NCI-H345 treated with DMSO at 0.1 percent for 48 hours (cell line): ENCODE measurements at regions not wholly inside any gene's neighbourhood (a gene's known extent, or its start where the extent isn't known, plus 50 kb on each side); places are given as distances from the start of the nearest gene placed in this dataset.

Experiments
- DNase-seq: peaks from one replicate; lab custom pipeline; 2025; ENCODE audit not compliant: unreplicated experiment; lab: John Stamatoyannopoulos, UW

DNA sequence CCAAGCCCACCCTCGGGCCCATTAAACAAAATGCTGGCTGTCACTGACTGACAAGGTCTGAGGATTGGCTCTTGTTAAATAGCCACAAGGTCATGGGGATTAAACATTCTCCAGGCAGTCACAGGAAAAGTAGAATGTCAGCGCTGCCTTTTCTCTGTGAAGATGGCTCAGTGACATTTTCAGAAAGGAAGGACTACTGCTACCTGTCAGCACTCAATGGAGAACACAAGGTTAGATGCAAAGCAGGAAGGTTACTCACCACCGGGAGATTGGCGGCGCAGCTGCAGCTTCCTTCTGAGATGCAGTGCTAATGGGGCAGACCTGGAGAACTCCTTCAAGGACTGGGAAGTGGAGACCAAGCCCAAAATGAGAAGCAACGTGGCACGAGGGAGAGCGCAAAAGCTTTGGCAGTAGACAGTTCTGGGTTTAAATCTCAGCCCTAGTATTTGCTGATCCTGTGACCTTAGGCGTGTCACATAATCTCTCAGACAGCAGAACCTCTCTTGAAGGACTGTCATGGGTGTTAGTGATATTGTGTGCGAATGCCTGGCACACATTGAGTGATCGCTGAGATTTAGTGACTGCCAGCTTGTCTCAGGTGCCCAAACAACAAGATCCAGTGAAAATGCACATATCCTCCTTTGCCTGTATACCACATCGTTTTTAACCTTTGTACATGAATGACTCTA lies 213.1 kb upstream of the BOD1L1 start:
- no peak for DNase-seq

GRCh38 chr4:13844740-13845139 lies 217.2 kb upstream of the BOD1L1 start:
- no peak for DNase-seq

GRCh38 chr4:13849778-13850177 lies 222.3 kb upstream of the BOD1L1 start:
- DNase-seq = no peak

DNA sequence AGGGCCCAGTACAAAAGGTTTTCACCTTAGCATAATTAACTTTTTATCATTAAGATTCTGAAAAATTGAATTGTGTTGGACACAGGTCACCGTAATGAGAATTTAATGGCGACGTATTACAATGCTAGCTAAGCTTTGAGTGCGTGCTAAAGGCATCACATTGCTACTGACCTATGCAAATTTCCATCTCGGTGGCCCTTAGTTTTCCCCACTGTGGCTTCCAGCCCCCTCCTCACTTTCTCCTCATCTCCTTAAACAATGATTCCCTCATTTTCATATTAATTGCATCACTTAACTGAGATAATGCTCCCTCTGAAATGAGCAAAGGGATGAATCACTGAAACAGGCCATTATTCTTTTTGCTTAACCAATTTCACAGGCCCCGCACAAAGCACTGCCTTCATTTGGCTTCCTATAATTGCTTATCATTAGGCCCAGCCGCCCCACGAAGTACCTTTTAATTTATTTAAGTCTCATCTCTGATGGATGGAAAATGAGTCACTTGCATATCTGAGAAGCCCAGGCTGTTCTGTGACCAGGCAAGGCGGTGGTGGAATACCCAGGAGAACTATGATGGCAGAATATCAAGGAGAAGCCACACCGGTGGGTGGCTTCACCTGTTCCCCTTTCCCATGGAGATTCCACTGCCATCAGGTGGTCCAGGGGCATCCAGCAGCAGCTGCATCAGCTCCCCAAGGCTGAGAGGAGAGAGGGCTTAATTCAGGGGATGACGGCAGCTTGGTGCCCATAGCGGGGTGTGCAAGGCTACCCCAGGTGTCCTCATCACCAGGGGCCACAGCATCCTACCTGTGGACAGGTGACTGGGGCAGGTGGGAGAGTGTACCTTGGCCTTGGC lies 223.8 kb upstream of the BOD1L1 start:
- no peak for DNase-seq

DNA sequence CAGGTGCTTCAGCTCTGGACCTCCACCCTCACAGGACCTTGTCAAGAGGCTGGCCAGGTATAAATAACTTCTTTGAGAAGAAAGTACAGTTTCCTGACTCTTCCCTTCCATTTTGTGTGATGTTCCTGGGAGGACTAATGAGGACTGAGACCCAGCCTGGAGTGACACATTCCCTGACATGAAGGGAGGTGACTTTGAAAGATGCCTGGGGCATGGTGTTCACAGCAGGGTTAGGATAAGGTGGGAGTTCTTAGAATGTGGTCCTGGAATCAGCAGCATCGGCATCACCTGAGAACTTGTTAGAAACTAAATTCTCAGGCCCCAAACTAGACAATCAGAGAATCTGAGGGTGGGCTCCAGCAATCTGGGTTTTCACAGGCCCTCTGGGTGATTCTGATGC lies 224.9 kb upstream of the BOD1L1 start:
- no peak for DNase-seq

DNA sequence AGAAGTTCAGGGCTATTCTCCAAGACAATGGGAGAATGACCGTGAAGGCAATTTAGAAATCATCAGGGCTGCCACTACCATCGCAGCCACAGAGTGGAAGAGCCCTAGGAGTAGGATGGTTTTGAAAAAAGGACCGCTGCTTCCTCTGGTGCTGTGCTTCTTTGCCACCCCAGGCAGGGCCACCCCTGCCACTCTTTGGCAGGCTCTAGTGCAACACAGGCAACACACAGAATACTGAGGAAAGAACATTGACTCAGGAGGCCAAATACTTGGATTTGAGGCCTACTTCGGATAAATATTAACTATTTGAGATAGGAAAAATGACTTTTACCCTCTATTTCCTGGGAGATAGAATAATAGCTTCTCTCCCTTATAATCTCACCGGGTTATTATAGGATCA lies 228.9 kb upstream of the BOD1L1 start:
- DNase-seq = no peak

DNA sequence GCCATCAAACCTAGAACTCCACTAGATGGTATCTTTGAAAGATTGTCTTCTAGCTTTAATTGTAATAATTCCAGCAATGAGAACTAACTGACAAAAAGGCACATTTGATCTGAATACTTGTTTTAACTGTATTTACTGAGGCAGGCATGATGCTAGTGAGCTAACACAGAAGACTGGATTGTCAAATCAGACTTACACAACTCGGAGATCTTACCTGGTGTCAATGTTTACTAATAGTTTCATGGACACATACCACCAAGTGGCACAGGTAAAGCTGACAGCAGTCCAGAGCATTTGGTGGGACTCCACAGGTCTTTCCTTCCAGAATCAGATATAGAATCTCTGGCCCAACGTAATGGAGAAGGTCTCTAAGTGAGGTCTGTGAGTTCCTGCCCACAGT lies 229.9 kb upstream of the BOD1L1 start:
- DNase-seq = no peak

GRCh38 chr4:13857800-13858199 lies 230.3 kb upstream of the BOD1L1 start:
- DNase-seq = no peak

DNA sequence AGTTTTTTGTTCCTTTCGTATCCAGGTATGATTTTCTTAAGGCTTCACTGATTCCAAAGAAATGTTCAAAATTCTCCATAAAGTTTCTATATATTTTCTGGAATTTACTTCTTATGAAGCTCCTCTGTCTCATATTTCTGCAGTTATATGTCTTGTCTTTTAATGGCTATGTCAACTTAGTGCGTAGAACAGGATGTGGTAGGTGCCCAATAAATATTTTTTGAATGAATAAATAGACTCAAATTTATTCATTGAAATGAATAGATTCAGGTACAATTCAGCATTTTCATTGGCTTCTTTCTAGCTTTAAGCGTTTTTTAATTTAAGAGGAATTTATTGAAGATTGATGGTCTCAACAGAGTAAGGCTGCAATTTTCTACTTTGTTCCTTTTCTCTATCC lies 231.9 kb upstream of the BOD1L1 start:
- no peak for DNase-seq

GRCh38 chr4:13860126-13860525 lies 232.6 kb upstream of the BOD1L1 start:
- DNase-seq = no peak

DNA sequence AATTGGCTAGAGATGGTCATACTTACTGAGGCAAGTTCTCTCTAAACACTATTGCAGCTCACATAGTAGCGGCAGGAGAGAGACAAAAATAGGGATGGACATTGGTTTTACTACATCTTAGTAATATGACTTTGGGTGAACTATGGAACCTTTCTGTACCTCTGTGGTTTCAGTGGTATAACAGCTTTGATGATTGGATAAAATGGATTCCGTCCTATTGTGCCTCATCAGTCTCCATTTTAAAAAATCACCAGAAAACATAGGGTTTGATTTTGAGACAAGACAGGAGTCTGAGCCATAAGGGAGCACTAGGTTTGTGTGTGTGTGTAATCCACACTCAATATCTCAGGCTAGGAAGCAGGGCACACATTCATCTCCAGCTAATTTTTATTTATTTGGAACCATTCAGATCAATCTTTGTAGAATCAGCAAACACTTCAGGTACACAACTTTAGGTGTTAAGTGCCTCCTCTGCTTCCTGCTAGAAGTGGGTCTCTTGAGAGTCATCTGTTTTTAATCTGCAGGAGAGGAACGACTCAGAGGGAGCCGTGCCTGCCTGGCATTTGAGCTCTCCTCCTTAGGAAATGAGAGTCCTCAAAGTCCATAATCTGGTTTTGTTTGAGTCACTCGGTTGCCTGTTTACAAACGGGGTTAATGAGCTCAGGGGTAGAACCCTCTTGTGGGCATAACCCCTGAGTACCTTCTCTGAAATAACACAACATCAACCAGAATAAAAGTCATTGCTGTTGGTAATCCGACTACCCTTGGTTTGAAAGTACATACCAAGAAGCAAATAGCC lies 238.5 kb upstream of the BOD1L1 start:
- DNase-seq = no peak

DNA sequence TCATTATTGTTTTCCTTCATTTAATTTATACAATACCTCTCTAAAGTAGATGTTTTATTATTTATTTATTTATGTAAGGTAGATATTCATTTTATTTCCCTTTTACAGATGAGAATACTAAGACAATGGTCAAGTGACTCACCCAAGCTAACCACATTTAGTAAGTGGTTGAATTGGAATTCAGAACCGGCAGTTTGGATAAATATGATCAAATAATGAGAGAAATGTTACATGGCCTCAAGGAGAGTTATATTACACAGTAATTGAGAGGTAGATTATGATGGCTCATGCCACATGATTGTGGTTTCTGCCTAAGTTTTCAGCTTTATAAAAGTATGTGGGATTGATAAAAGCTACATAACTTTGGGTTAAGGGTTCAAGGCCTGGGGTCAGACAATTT lies 239.4 kb upstream of the BOD1L1 start:
- DNase-seq = no peak

DNA sequence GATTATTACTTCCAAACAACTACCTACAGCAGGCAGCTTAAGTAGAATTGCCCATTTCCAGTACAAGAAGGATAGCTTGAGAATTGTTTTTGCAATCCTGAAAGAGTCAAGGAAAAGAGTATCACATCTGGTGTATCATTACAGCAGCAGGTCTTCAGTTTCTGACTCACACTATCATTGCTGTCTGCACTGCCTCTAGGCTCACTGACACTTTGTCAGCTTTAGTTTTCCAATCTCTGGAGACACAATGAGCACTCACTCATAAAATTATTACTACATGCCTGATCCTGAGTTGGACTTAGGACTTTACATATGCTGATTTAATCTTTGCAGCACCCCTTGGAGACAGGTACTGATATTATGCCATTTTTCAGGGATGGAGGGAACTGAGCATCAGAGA lies 244.6 kb upstream of the BOD1L1 start:
- no peak for DNase-seq

GRCh38 chr4:13872955-13873354 lies 245.4 kb upstream of the BOD1L1 start:
- DNase-seq = no peak

- no peak for DNase-seq
These were observed 247.7 kb upstream of the BOD1L1 start for GRCh38 chr4:13875181-13875580.

GRCh38 chr4:13876131-13876530 lies 248.6 kb upstream of the BOD1L1 start:
- DNase-seq = no peak

DNA sequence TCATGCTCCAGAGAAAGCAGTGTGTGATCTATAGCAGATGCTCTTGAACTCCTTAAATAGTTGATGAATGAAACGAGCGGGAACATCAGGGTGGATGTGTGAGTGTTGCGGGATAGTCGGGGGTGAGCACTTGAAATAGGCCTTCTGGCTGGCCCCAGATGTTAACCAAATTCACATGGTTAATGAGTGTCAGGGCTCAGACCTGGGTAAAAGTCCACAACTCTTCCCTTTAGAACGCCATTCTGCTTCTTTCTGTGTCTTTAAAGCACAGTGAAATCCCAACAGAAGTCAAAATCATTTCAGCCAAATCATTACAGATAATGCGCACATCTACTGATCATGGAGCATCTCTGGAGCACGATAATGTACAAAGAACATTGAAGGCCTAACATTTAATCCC lies 249.4 kb upstream of the BOD1L1 start:
- DNase-seq = no peak

- no peak for DNase-seq
These were observed 250.1 kb upstream of the BOD1L1 start for GRCh38 chr4:13877626-13878025.

DNA sequence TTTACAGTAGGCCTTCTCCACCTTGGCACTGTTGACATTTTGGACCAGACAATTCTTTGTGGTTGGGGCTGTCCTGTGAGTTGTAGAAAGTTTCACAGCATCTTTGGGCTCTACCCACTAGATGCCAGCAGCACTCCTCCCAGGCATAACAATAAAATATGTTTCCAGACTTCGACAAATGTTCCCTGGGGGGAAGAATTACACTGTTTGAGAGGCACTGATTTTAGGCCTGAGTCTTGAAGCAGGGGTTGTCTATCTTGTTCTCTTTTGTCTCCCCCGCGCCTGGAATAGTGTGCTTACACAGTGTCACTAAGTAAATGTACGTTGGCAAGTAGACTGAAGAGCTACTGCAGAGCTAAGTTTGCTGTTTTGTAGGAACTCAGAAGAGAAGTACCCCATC lies 254.4 kb upstream of the BOD1L1 start:
- DNase-seq = no peak

- DNase-seq = no peak
These were observed 259.5 kb upstream of the BOD1L1 start for GRCh38 chr4:13887010-13887409.

DNA sequence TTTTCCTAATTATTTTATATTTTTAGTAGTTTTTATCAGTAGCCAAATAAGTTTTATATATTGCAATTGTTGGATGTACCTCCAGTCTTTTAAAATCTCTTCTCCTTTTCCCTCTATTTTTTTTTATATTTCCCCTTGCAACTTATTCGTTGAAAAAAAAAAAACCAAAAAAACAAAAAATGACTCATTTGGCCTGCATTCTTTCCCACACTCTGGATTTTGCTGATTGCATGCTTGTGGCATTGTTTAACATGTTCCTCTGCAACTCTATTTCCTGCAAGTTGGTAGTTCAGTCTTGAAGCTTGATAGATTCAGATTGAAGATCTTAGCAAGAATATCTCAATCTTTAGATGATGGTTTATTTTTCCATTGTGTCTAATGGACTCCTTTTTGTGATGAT lies 260.6 kb upstream of the BOD1L1 start:
- no peak for DNase-seq

- no peak for DNase-seq
These were observed 264.0 kb upstream of the BOD1L1 start for GRCh38 chr4:13891544-13891939.
